ENCODE measurements at regions not wholly inside any gene's neighbourhood (a gene's known extent, or its start where the extent isn't known, plus 50 kb on each side); places are given as distances from the start of the nearest gene placed in this dataset.

GRCh38 chr5:15020736-15021135, 149.2 kb upstream of the ANKH start:
- Histone ChIP-seq H3K79me2 (no peaks in the 10 kb centered on the region), H3K27ac (no peak overlapping the region), H3K4me3 (ENCODE audit: low read depth, low read length) (no peak overlapping the region)

GRCh38 chr5:15014809-15015208, 143.2 kb upstream of the ANKH start:
- Histone ChIP-seq H3K4me1 (no peaks in the 10 kb centered on the region), H3K4me3 (ENCODE audit: low read depth, low read length) (no peak overlapping the region), H3K4me2 (ENCODE audit: low read length) (no peak overlapping the region), H2AFZ (no peak overlapping the region), H3K79me2 (no peaks in the 10 kb centered on the region), H3K9ac (no peak overlapping the region), H3K27ac (no peak overlapping the region), H3K36me3 (ENCODE audit: control insufficient read depth, insufficient read depth, low read length) (no peaks in the 10 kb centered on the region), H3K27me3 (ENCODE audit: control insufficient read depth, insufficient read depth, low read length) (no peaks in the 10 kb centered on the region), H3K9me3 (ENCODE audit: control insufficient read depth, low read length) (no peaks in the 10 kb centered on the region)
- TF ChIP-seq CTCF (IDR thresholded peaks at IDR 0.05) = no peak

More at GRCh38 chr5:15020736-15021135, 149.2 kb upstream of the ANKH start:
- no peaks in the 10 kb centered on the region for H3K36me3 ChIP-seq (ENCODE audit: control insufficient read depth, insufficient read depth, low read length)
- no peaks in the 10 kb centered on the region for H3K27me3 ChIP-seq (ENCODE audit: control insufficient read depth, insufficient read depth, low read length)
- H3K9ac ChIP-seq = no peak overlapping the region
- no peak for TF ChIP-seq CTCF (IDR thresholded peaks at IDR 0.05)
- H3K4me1 ChIP-seq = no peaks in the 10 kb centered on the region
- H2AFZ ChIP-seq = no peak overlapping the region
- no peaks in the 10 kb centered on the region for H3K9me3 ChIP-seq (ENCODE audit: control insufficient read depth, low read length)
- no peak overlapping the region for H3K4me2 ChIP-seq (ENCODE audit: low read length)

GRCh38 chr5:15013654-15014463, 142.3 kb upstream of the ANKH start:
- no peak overlapping the region for H3K27ac ChIP-seq
- TF ChIP-seq CTCF (IDR thresholded peaks at IDR 0.05) = peak; percentile 63
- H3K4me3 ChIP-seq (ENCODE audit: low read depth, low read length) = no peak overlapping the region
- no peaks in the 10 kb centered on the region for H3K27me3 ChIP-seq (ENCODE audit: control insufficient read depth, insufficient read depth, low read length)
- H3K79me2 ChIP-seq = no peaks in the 10 kb centered on the region
- no peaks in the 10 kb centered on the region for H3K4me1 ChIP-seq
- H3K9me3 ChIP-seq (ENCODE audit: control insufficient read depth, low read length) = no peaks in the 10 kb centered on the region
- H3K4me2 ChIP-seq (ENCODE audit: low read length) = no peak overlapping the region
- no peaks in the 10 kb centered on the region for H3K36me3 ChIP-seq (ENCODE audit: control insufficient read depth, insufficient read depth, low read length)
- H2AFZ ChIP-seq = no peak overlapping the region
- no peak overlapping the region for H3K9ac ChIP-seq

- no peaks in the 10 kb centered on the region for H3K9me3 ChIP-seq (ENCODE audit: control insufficient read depth, low read length)
- no peak overlapping the region for H2AFZ ChIP-seq
- no peak for TF ChIP-seq CTCF (IDR thresholded peaks at IDR 0.05)
- no peaks in the 10 kb centered on the region for H3K27me3 ChIP-seq (ENCODE audit: control insufficient read depth, insufficient read depth, low read length)
- H3K27ac ChIP-seq = no peak overlapping the region
- H3K4me3 ChIP-seq (ENCODE audit: low read depth, low read length) = no peak overlapping the region
- no peak overlapping the region for H3K4me2 ChIP-seq (ENCODE audit: low read length)
- H3K4me1 ChIP-seq = no peaks in the 10 kb centered on the region
- no peaks in the 10 kb centered on the region for H3K79me2 ChIP-seq
- no peak overlapping the region for H3K9ac ChIP-seq
- H3K36me3 ChIP-seq (ENCODE audit: control insufficient read depth, insufficient read depth, low read length) = no peaks in the 10 kb centered on the region
These were observed 140.5 kb upstream of the ANKH start for GRCh38 chr5:15012061-15012460.

GRCh38 chr5:15010936-15011335, 139.4 kb upstream of the ANKH start:
- no peaks in the 10 kb centered on the region for H3K4me1 ChIP-seq
- H2AFZ ChIP-seq = no peak overlapping the region
- H3K9me3 ChIP-seq (ENCODE audit: control insufficient read depth, low read length) = no peaks in the 10 kb centered on the region
- H3K27me3 ChIP-seq (ENCODE audit: control insufficient read depth, insufficient read depth, low read length) = no peaks in the 10 kb centered on the region
- H3K9ac ChIP-seq = no peak overlapping the region
- no peaks in the 10 kb centered on the region for H3K79me2 ChIP-seq
- H3K36me3 ChIP-seq (ENCODE audit: control insufficient read depth, insufficient read depth, low read length) = no peaks in the 10 kb centered on the region
- TF ChIP-seq CTCF (IDR thresholded peaks at IDR 0.05) = no peak
- H3K4me2 ChIP-seq (ENCODE audit: low read length) = no peak overlapping the region
- no peak overlapping the region for H3K4me3 ChIP-seq (ENCODE audit: low read depth, low read length)
- no peak overlapping the region for H3K27ac ChIP-seq
